HepG2 (cell line): ENCODE measurements at regions not wholly inside any gene's neighbourhood (a gene's known extent, or its start where the extent isn't known, plus 50 kb on each side); places are given as distances from the start of the nearest gene placed in this dataset.
A peak's percentile ranks its signal among the peaks of the same experiment; 100 is the strongest.

Experiments used
- ATAC-seq: fragments of 200-7000 bp; cut with Tn5 transposase; 3 replicates; pipeline ENCODE4 v1.9.1; 2020; ENCODE audit warnings: mild to moderate bottlenecking, moderate library complexity
- BruUV-seq: library from RNA; stranded (reverse); fragments of 400-500 nt; replicated peaks from 2 replicates; lab custom pipeline; 2021; lab: Mats Ljungman, UMichigan
- CTCF ChIA-PET: fragments of 300-600 bp; formaldehyde crosslinking; extraction: SDS; loops from one replicate; lab custom pipeline; 2021; ENCODE audit warnings: low total read pairs, inconsistent platforms, low intra/inter-chr PET ratio; lab: Yijun Ruan, JAX
- POLR2A ChIA-PET: fragments of 350-600 bp; sonication (Branson Sonifier 250); formaldehyde crosslinking; loops from one replicate; lab custom pipeline; 2020; ENCODE audit warnings: antibody characterized with exemption, inconsistent platforms; lab: Yijun Ruan, JAX
- DNase-seq: peaks from one replicate; pipeline ENCODE4 v3.0.0-alpha.2; 2015; ENCODE audit warnings: low spot score
- FAIRE-seq: peaks from 3 replicates; lab custom pipeline; 2011; peaks lifted over from hg19 to GRCh38; lab: Jason Lieb, UNC
- H2AFZ ChIP-seq: one replicate; pipeline ENCODE4 v1.6.1; 2011; ENCODE audit warnings: low read length, inconsistent platforms
- H3K27ac ChIP-seq: fragments of 300-600 bp; 3 replicates; pipeline ENCODE4 v1.8.0; 2011; ENCODE audit warnings: mixed run types, mild to moderate bottlenecking, mixed read lengths, low read length, inconsistent platforms; ENCODE audit not compliant: insufficient read depth; ENCODE audit errors: extremely low read length
- H3K27me3 ChIP-seq, 2 experiments: fragments of 200-600 bp in 1 of 2; 2 replicates in 1 of 2; 3 replicates in 1 of 2; pipeline versions ENCODE4 v1.6.0 to v1.8.0; 2011; ENCODE audit warnings: low read length in 2 of 2, mild to moderate bottlenecking in 2 of 2, moderate library complexity in 2 of 2, inconsistent platforms in 1 of 2; ENCODE audit not compliant: insufficient read depth in 2 of 2, control insufficient read depth in 1 of 2
- H3K36me3 ChIP-seq, 2 experiments: fragments of 200-600 bp in 1 of 2; replicated peaks in 1 of 2; 2 replicates in 1 of 2; 3 replicates in 1 of 2; pipeline versions ENCODE4 v1.5.1 to v1.8.0; 2011; ENCODE audit warnings: low read length in 2 of 2, inconsistent platforms in 1 of 2; ENCODE audit not compliant: insufficient read depth in 2 of 2, control insufficient read depth in 1 of 2
- H3K4me1 ChIP-seq: 2 replicates; pipeline ENCODE4 v1.5.1; 2012; ENCODE audit warnings: low read length, inconsistent platforms; ENCODE audit not compliant: insufficient read depth
- H3K4me2 ChIP-seq: 2 replicates; pipeline ENCODE4 v1.6.0; 2011; ENCODE audit warnings: low read depth, low read length, inconsistent platforms
- H3K4me3 ChIP-seq, 3 experiments: fragments of 200-600 bp in 1 of 3; sonication (generic), shearing (Covaris generic) in 1 of 3; replicated peaks in 1 of 3; 2 replicates each; pipeline ENCODE4 v1.5.1; 2011 to 2016; ENCODE audit warnings: low read length in 3 of 3, inconsistent platforms in 2 of 3, low read depth in 2 of 3, mild to moderate bottlenecking in 2 of 3, control low read depth in 1 of 3, mixed read lengths in 1 of 3; ENCODE audit not compliant: insufficient read depth in 1 of 3
- H3K79me2 ChIP-seq: one replicate; pipeline ENCODE4 v1.6.1; 2011; ENCODE audit warnings: low read length, inconsistent platforms; ENCODE audit not compliant: insufficient read depth
- H3K9ac ChIP-seq: 2 replicates; pipeline ENCODE4 v1.6.0; 2011; ENCODE audit warnings: mild to moderate bottlenecking, low read depth, low read length, inconsistent platforms; ENCODE audit not compliant: insufficient read depth
- H3K9me3 ChIP-seq: 2 replicates; pipeline ENCODE4 v1.5.1; 2012; ENCODE audit warnings: mild to moderate bottlenecking, low read length
- H4K20me1 ChIP-seq: 2 replicates; pipeline ENCODE4 v1.6.0; 2011; ENCODE audit warnings: inconsistent platforms, mild to moderate bottlenecking, low read length, moderate library complexity; ENCODE audit not compliant: insufficient read depth
- CERS6 ChIP-seq: sonication (generic); formaldehyde crosslinking; IDR thresholded peaks from 2 replicates; pipeline ENCODE4 v1.5.0; 2020; ENCODE audit warnings: missing genetic modification reagents
- DR1 ChIP-seq: sonication (generic); formaldehyde crosslinking; IDR thresholded peaks from 2 replicates; pipeline ENCODE4 v1.8.0; 2021; ENCODE audit warnings: mild to moderate bottlenecking, missing genetic modification reagents, inconsistent platforms
- FOXC1 ChIP-seq: sonication (generic); formaldehyde crosslinking; IDR thresholded peaks from 2 replicates; pipeline ENCODE4 v1.8.0; 2022; ENCODE audit warnings: mild to moderate bottlenecking, missing genetic modification reagents, borderline replicate concordance
- KLF6 ChIP-seq: IDR thresholded peaks from 2 replicates; pipeline ENCODE4 v1.8.0; 2016; ENCODE audit warnings: missing biosample characterization, missing genetic modification reagents
- MXD3 ChIP-seq: IDR thresholded peaks from 2 replicates; pipeline ENCODE4 v1.6.1; 2016; ENCODE audit warnings: mild to moderate bottlenecking, missing biosample characterization, missing genetic modification reagents
- REST ChIP-seq, 2 experiments: IDR thresholded peaks; 2 replicates each; pipeline ENCODE4 v1.6.1; 2011 to 2012; ENCODE audit warnings: low read length in 2 of 2, borderline replicate concordance in 1 of 2, low read depth in 1 of 2, mild to moderate bottlenecking in 1 of 2, moderate library complexity in 1 of 2
- SALL1 ChIP-seq: sonication (generic); formaldehyde crosslinking; IDR thresholded peaks from 2 replicates; pipeline ENCODE4 v1.8.0; 2022; ENCODE audit warnings: mild to moderate bottlenecking, missing genetic modification reagents
- TGIF2 ChIP-seq: IDR thresholded peaks from 2 replicates; pipeline ENCODE4 v1.6.1; 2016; ENCODE audit warnings: control low read depth, missing compliant biosample characterization
- WGBS: methylation state at CpG from one replicate; pipeline ENCODE4 v1.1.6; 2017; ENCODE audit warnings: low lambda C conversion rate; 5-methylcytosine and 5-hydroxymethylcytosine counted together
- in situ Hi-C: cut with HindIII; loops from 2 replicates; pipeline ENCODE4 v1.10.0; 2017; ENCODE audit warnings: low pct_unique_long_range_greater_than_20kb; ENCODE audit not compliant: extremely low pct_ligation_motif_present
- intact Hi-C: fragments of 100-400 bp; cut with micrococcal nuclease; formaldehyde crosslinking; loops from one replicate; pipeline ENCODE4 v1.10.0; 2022; ENCODE audit not compliant: unreplicated experiment

GRCh38 chr4:125231661-125232060 is 83.1 kb upstream of the FAT4 start:
- FAIRE-seq (no peak), DNase-seq (no peak), ATAC-seq (no peak)
- ChIA-PET POLR2A (no interaction called here), CTCF (no interaction called here)
- H2AFZ ChIP-seq = peak overlapping the region; percentile 36
- H4K20me1 ChIP-seq = no peaks in the 10 kb centered on the region
- H3K4me2 ChIP-seq = no peak overlapping the region
- no peak overlapping the region for H3K27ac ChIP-seq
- WGBS = 5% methylated on average over 1 of the region's 1 CpG
- no peaks in the 10 kb centered on the region for H3K79me2 ChIP-seq
- H3K9ac ChIP-seq = no peak overlapping the region
- H3K4me1 ChIP-seq = no peaks in the 10 kb centered on the region
- no TSS peak for BruUV-seq
- TF ChIP-seq SALL1 (CRISPR knock-in tag) = no peak
- TF ChIP-seq MXD3 (CRISPR knock-in tag) = no peak
- no peak for TF ChIP-seq DR1 (CRISPR knock-in tag)
- TF ChIP-seq TGIF2 (CRISPR knock-in tag) = no peak
- TF ChIP-seq KLF6 (CRISPR knock-in tag) = no peak
- TF ChIP-seq CERS6 (CRISPR knock-in tag) = no peak
- no peak for TF ChIP-seq REST (IDR thresholded peaks at IDR 0.05; ENCODE audit: borderline replicate concordance in 1 of 2, low read depth in 1 of 2, low read length in 2 of 2)
- TF ChIP-seq FOXC1 = no peak
- H3K36me3 ChIP-seq = no peaks in the 10 kb centered on the region
- in situ Hi-C loops (loop anchor here (25.0 kb wide), 1 partner anchor 894 kb away; no protein-coding TSS in a partner anchor), intact Hi-C loops (no loop called here)
- H3K4me3 ChIP-seq = no peak overlapping the region
- no peaks in the 10 kb centered on the region; a peak in 1 of 5 replicates for H3K27me3 ChIP-seq
- H3K9me3 ChIP-seq = no peaks in the 10 kb centered on the region
